ENCODE measurements at regions not wholly inside any gene's neighbourhood (a gene's known extent, or its start where the extent isn't known, plus 50 kb on each side); places are given as distances from the start of the nearest gene placed in this dataset.

DNA sequence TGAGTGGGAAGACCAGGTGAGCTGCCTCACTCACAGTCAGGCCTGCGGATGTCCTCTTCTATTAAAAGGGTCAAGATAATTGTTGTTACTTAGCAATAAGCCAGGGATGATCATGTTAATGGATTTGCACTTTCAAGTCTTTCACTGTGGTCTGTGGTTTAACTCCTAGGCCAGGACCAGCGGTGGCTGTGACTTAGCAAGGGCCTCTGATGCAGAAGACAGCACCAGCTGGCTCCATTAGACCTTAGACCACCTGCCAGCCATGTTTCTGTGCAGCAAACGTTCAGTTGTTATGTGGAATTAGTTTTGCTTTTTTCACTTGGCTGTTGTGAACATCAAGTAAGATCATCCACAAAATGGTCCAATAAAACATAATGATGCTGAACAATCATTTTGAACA lies 537.3 kb downstream of the TNS3 start:
- no peak for TF ChIP-seq CTCF (conservative IDR thresholded peaks at IDR 0.05; ENCODE audit: low read depth in 2 of 2)
- TF ChIP-seq, protein P1, sequence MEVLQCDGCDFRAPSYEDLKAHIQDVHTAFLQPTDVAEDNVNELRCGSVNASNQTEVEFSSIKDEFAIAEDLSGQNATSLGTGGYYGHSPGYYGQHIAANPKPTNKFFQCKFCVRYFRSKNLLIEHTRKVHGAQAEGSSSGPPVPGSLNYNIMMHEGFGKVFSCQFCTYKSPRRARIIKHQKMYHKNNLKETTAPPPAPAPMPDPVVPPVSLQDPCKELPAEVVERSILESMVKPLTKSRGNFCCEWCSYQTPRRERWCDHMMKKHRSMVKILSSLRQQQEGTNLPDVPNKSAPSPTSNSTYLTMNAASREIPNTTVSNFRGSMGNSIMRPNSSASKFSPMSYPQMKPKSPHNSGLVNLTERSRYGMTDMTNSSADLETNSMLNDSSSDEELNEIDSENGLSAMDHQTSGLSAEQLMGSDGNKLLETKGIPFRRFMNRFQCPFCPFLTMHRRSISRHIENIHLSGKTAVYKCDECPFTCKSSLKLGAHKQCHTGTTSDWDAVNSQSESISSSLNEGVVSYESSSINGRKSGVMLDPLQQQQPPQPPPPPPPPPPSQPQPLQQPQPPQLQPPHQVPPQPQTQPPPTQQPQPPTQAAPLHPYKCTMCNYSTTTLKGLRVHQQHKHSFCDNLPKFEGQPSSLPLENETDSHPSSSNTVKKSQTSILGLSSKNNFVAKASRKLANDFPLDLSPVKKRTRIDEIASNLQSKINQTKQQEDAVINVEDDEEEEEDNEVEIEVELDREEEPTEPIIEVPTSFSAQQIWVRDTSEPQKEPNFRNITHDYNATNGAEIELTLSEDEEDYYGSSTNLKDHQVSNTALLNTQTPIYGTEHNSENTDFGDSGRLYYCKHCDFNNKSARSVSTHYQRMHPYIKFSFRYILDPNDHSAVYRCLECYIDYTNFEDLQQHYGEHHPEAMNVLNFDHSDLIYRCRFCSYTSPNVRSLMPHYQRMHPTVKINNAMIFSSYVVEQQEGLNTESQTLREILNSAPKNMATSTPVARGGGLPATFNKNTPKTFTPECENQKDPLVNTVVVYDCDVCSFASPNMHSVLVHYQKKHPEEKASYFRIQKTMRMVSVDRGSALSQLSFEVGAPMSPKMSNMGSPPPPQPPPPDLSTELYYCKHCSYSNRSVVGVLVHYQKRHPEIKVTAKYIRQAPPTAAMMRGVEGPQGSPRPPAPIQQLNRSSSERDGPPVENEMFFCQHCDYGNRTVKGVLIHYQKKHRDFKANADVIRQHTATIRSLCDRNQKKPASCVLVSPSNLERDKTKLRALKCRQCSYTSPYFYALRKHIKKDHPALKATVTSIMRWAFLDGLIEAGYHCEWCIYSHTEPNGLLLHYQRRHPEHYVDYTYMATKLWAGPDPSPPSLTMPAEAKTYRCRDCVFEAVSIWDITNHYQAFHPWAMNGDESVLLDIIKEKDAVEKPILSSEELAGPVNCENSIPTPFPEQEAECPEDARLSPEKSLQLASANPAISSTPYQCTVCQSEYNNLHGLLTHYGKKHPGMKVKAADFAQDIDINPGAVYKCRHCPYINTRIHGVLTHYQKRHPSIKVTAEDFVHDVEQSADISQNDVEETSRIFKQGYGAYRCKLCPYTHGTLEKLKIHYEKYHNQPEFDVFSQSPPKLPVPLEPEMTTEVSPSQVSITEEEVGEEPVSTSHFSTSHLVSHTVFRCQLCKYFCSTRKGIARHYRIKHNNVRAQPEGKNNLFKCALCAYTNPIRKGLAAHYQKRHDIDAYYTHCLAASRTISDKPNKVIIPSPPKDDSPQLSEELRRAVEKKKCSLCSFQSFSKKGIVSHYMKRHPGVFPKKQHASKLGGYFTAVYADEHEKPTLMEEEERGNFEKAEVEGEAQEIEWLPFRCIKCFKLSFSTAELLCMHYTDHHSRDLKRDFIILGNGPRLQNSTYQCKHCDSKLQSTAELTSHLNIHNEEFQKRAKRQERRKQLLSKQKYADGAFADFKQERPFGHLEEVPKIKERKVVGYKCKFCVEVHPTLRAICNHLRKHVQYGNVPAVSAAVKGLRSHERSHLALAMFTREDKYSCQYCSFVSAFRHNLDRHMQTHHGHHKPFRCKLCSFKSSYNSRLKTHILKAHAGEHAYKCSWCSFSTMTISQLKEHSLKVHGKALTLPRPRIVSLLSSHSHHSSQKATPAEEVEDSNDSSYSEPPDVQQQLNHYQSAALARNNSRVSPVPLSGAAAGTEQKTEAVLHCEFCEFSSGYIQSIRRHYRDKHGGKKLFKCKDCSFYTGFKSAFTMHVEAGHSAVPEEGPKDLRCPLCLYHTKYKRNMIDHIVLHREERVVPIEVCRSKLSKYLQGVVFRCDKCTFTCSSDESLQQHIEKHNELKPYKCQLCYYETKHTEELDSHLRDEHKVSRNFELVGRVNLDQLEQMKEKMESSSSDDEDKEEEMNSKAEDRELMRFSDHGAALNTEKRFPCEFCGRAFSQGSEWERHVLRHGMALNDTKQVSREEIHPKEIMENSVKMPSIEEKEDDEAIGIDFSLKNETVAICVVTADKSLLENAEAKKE (CRISPR knock-in tag; IDR thresholded peaks at IDR 0.05) = no peak
- no peak for TF ChIP-seq ZNF114 (CRISPR knock-in tag; IDR thresholded peaks at IDR 0.05)
- no peak for TF ChIP-seq JUNB (IDR thresholded peaks at IDR 0.05; ENCODE audit: unreplicated experiment)
- TF ChIP-seq POLR2AphosphoS5 (IDR thresholded peaks at IDR 0.05; ENCODE audit: low read depth) = no peak
- no peak for TF ChIP-seq ETS1 (IDR thresholded peaks at IDR 0.05)
- TF ChIP-seq ZNF331 (CRISPR knock-in tag; IDR thresholded peaks at IDR 0.05; ENCODE audit: low read depth) = no peak
- TF ChIP-seq EZH2phosphoT487 (IDR thresholded peaks at IDR 0.05; ENCODE audit: unreplicated experiment) = no peak
- Histone ChIP-seq H2AFZ (no peak overlapping the region), H3K4me1 (ENCODE audit: insufficient read depth) (peaks cover 9% of the 10 kb centered on the region), H4K20me1 (replicated peaks; ENCODE audit: insufficient read depth) (no peaks in the 10 kb centered on the region), H3K79me2 (replicated peaks; ENCODE audit: insufficient read depth) (no peaks in the 10 kb centered on the region), H3K36me3 (ENCODE audit: insufficient read depth) (no peaks in the 10 kb centered on the region), H3K27ac (ENCODE audit: low read depth) (no peak overlapping the region), H3K9me2 (ENCODE audit: insufficient read depth) (0 out of 2 replicates have a peak, but pooled peaks cover 5% of the 10 kb centered on the region), H3K4me2 (no peak overlapping the region), H3F3A (replicated peaks; ENCODE audit: low read depth) (no peaks in the 10 kb centered on the region), H3K27me3 (ENCODE audit: insufficient read depth) (no peaks in the 10 kb centered on the region), H3K4me3 (no peak overlapping the region)
- Mint-ChIP-seq H3K27ac (no peak overlapping the region), H3K4me3 (no peak overlapping the region), H3K9me3 (no peaks in the 10 kb centered on the region), H3K36me3 (ENCODE audit: low read depth) (no peaks in the 10 kb centered on the region), H3K27me3 (ENCODE audit: insufficient read depth, low read depth, poor library complexity) (peaks cover 1% of the 10 kb centered on the region), H3K4me1 (peaks cover 18% of the 10 kb centered on the region; the same call in 2 of the 3 replicates)
- DNase-seq (ENCODE audit: low spot score) (no peak), ATAC-seq (no peak)
